ENCODE measurements at regions not wholly inside any gene's neighbourhood (a gene's known extent, or its start where the extent isn't known, plus 50 kb on each side); places are given as distances from the start of the nearest gene placed in this dataset.

GRCh38 chr2:16032282-16033031 is 92.1 kb downstream of the MYCN start:
- TF ChIP-seq CTCF (IDR thresholded peaks at IDR 0.05; ENCODE audit: low read length), result no peak
- TF ChIP-seq EZH2 (IDR thresholded peaks at IDR 0.05; ENCODE audit: borderline replicate concordance, low read length), result no peak
